OCI-LY3 (cell line): ENCODE measurements at regions not wholly inside any gene's neighbourhood (a gene's known extent, or its start where the extent isn't known, plus 50 kb on each side); places are given as distances from the start of the nearest gene placed in this dataset.

ENCODE experiments used
- H2AFZ ChIP-seq: fragments of 200-600, 300-600 bp; shearing (Covaris generic); 2 replicates; pipeline ENCODE4 v1.6.0; 2014; ENCODE audit warnings: antibody characterized with exemption, low read depth, low read length
- H3K27ac ChIP-seq: fragments of 200-600, 300-600 bp; sonication (generic); 2 replicates; pipeline ENCODE4 v1.5.1; 2014; ENCODE audit warnings: mild to moderate bottlenecking, low read length, moderate library complexity, mixed read lengths
- H3K27me3 ChIP-seq: fragments of 200-600, 300-600 bp; sonication (generic); 2 replicates; pipeline ENCODE4 v1.6.1; 2014; ENCODE audit warnings: low read depth, low read length, mixed read lengths
- H3K36me3 ChIP-seq: fragments of 200-600, 300-600 bp; sonication (generic); replicated peaks from 2 replicates; pipeline ENCODE3; 2014; ENCODE audit warnings: low read depth, low read length, mixed read lengths
- H3K4me1 ChIP-seq: fragments of 300-600, 200-600 bp; sonication (generic); 2 replicates; pipeline ENCODE4 v1.6.1; 2014; ENCODE audit warnings: low read length, mixed read lengths
- H3K4me2 ChIP-seq: fragments of 200-600, 300-600 bp; sonication (generic); 2 replicates; pipeline ENCODE4 v1.6.1; 2014; ENCODE audit warnings: low read length, mixed read lengths
- H3K4me3 ChIP-seq: fragments of 300-600, 200-600 bp; sonication (generic); 2 replicates; pipeline ENCODE4 v1.5.1; 2014; ENCODE audit warnings: antibody characterized with exemption, mild to moderate bottlenecking, low read length, moderate library complexity
- H3K79me2 ChIP-seq: fragments of 300-600, 200-600 bp; shearing (Covaris generic); 2 replicates; pipeline ENCODE4 v1.6.1; 2014; ENCODE audit warnings: mild to moderate bottlenecking, low read length, mixed read lengths
- H3K9ac ChIP-seq: fragments of 300-600, 200-600 bp; shearing (Covaris generic); 2 replicates; pipeline ENCODE4 v1.6.0; 2014; ENCODE audit warnings: mild to moderate bottlenecking, low read length, moderate library complexity
- H3K9me3 ChIP-seq: fragments of 200-600, 300-600 bp; shearing (Covaris generic); 2 replicates; pipeline ENCODE4 v1.6.1; 2014; ENCODE audit warnings: low read length, mixed read lengths; ENCODE audit not compliant: insufficient read depth
- H4K20me1 ChIP-seq: fragments of 200-600, 300-600 bp; sonication (generic); 2 replicates; pipeline ENCODE4 v1.6.1; 2016; ENCODE audit warnings: low read length, mixed read lengths; ENCODE audit not compliant: insufficient read depth
- EZH2phosphoT487 ChIP-seq: fragments of 200-600 bp; shearing (Covaris generic); IDR thresholded peaks from 2 replicates; pipeline ENCODE4 v1.6.1; 2018; ENCODE audit warnings: antibody characterized with exemption, mixed run types, low read depth
- TF ChIP-seq, protein P1 (sequence below): fragments of 200-600, 300-600 bp; sonication (generic); IDR thresholded peaks from 2 replicates; pipeline ENCODE4 v1.5.1; 2014; ENCODE audit warnings: antibody characterized with exemption, low read length, low read depth

DNA sequence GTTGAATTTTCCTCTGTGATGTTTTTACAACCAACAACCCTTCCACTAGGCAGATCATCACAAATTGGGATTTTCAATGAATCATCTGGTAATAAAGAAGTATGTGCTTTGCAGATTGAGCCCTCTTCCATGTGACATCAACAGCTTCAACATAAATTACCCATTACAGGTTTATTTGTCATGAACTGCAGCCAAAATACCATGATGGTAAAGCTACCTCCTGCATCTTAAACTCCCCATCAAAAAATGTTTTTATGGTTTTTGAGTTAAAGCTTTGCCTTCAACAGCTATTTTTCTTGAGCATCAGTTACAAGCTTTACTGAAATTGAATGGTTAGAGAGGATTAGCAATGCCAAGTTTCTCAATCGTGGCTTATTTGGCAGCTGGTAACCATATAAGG is 211.4 kb upstream of the TUSC1 start:
- H3K79me2 ChIP-seq, result no peaks in the 10 kb centered on the region
- H3K4me1 ChIP-seq, result no peaks in the 10 kb centered on the region
- H3K36me3 ChIP-seq, result no peaks in the 10 kb centered on the region
- H3K9ac ChIP-seq, result no peak overlapping the region
- TF ChIP-seq, protein P1, sequence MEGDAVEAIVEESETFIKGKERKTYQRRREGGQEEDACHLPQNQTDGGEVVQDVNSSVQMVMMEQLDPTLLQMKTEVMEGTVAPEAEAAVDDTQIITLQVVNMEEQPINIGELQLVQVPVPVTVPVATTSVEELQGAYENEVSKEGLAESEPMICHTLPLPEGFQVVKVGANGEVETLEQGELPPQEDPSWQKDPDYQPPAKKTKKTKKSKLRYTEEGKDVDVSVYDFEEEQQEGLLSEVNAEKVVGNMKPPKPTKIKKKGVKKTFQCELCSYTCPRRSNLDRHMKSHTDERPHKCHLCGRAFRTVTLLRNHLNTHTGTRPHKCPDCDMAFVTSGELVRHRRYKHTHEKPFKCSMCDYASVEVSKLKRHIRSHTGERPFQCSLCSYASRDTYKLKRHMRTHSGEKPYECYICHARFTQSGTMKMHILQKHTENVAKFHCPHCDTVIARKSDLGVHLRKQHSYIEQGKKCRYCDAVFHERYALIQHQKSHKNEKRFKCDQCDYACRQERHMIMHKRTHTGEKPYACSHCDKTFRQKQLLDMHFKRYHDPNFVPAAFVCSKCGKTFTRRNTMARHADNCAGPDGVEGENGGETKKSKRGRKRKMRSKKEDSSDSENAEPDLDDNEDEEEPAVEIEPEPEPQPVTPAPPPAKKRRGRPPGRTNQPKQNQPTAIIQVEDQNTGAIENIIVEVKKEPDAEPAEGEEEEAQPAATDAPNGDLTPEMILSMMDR, result no peak
- TF ChIP-seq EZH2phosphoT487, result no peak
- H3K27ac ChIP-seq, result no peak overlapping the region
- no peaks in the 10 kb centered on the region for H3K9me3 ChIP-seq
- H4K20me1 ChIP-seq, result no peaks in the 10 kb centered on the region
- H3K4me3 ChIP-seq, result no peak overlapping the region
- no peak overlapping the region for H3K4me2 ChIP-seq
- H2AFZ ChIP-seq, result no peak overlapping the region
- H3K27me3 ChIP-seq, result no peaks in the 10 kb centered on the region

DNA sequence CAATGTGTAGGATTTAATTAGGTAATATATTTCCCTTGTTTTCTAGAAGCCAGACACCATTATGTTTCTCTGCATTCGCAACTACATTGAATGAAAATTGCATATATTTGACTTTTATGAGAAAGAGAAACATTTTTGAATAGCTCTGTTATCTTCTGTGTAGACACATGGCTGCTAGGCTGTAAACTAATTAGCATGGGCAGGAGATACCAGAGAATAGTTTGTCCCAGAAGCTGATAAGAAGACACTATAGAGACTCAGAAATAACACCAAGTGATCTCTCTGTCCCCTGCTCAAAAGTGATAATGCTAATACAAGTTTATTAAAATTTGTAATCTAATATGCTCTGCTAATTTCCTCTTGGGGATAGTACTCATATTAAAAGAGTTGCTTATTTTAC is 198.0 kb upstream of the TUSC1 start:
- no peak for TF ChIP-seq EZH2phosphoT487
- TF ChIP-seq, protein P1, result no peak
- no peak overlapping the region for H3K4me3 ChIP-seq
- H3K9me3 ChIP-seq, result no peaks in the 10 kb centered on the region
- no peaks in the 10 kb centered on the region for H3K79me2 ChIP-seq
- H3K4me2 ChIP-seq, result no peak overlapping the region
- no peaks in the 10 kb centered on the region for H3K36me3 ChIP-seq
- H4K20me1 ChIP-seq, result no peaks in the 10 kb centered on the region
- no peak overlapping the region for H3K9ac ChIP-seq
- H3K4me1 ChIP-seq, result no peaks in the 10 kb centered on the region
- H3K27ac ChIP-seq, result no peak overlapping the region
- H2AFZ ChIP-seq, result no peak overlapping the region
- H3K27me3 ChIP-seq, result no peaks in the 10 kb centered on the region

DNA sequence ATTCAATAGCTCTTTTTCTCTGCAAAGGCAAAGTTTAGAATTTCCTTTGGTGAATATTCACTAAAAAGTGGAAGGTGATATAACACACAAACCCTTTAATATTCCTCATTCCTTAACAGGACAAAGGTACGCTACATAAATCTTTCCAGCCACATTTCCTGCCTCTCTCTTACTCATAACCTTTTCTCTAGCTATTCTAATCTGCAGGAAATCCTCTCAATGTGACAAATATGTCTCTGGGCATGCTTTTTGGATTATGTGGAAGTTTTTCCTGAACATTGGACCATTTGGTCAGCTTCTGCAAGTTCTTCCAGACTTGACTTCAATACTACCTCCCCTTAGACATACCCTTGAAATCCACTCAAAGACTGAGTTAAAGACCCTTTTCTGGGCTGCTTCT is 186.3 kb upstream of the TUSC1 start:
- no peak overlapping the region for H3K4me2 ChIP-seq
- H3K9me3 ChIP-seq, result no peaks in the 10 kb centered on the region
- TF ChIP-seq, protein P1, result no peak
- no peak for TF ChIP-seq EZH2phosphoT487
- no peak overlapping the region for H3K4me3 ChIP-seq
- no peak overlapping the region for H2AFZ ChIP-seq
- no peaks in the 10 kb centered on the region for H3K4me1 ChIP-seq
- no peak overlapping the region for H3K27ac ChIP-seq
- no peak overlapping the region for H3K9ac ChIP-seq
- no peaks in the 10 kb centered on the region for H4K20me1 ChIP-seq
- H3K79me2 ChIP-seq, result no peaks in the 10 kb centered on the region
- H3K36me3 ChIP-seq, result no peaks in the 10 kb centered on the region
- H3K27me3 ChIP-seq, result no peaks in the 10 kb centered on the region

DNA sequence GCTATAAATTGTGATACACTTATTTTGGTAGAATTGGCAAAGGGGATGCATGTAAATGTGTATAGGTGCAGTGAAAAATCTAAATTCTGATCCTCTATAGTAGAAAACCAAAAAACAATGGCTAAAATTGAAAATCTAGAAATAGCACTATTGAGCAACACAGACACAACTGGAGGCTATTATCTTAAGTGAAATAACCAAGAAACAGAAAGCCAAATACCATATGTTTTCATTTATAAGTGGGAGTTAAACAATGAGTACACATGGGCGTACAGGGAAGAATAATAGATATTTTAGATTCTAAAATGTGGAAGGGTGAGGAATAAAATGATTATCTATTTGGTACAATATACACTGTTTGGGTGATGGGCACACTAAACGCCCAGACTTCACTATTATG is 183.2 kb upstream of the TUSC1 start:
- TF ChIP-seq, protein P1, result no peak
- no peak for TF ChIP-seq EZH2phosphoT487
- Histone ChIP-seq H2AFZ (no peak overlapping the region), H3K9ac (no peak overlapping the region), H3K4me1 (no peaks in the 10 kb centered on the region), H3K4me2 (no peak overlapping the region), H4K20me1 (no peaks in the 10 kb centered on the region), H3K4me3 (no peak overlapping the region), H3K9me3 (no peaks in the 10 kb centered on the region), H3K36me3 (no peaks in the 10 kb centered on the region), H3K79me2 (no peaks in the 10 kb centered on the region), H3K27me3 (no peaks in the 10 kb centered on the region), H3K27ac (no peak overlapping the region)
